Activated CD8-positive, alpha-beta memory T cell treated with anti-CD3 and anti-CD28 coated beads, Interleukin-2, amount 50 U/mL, for 48 hours (primary cell): ENCODE measurements at regions not wholly inside any gene's neighbourhood (a gene's known extent, or its start where the extent isn't known, plus 50 kb on each side); places are given as distances from the start of the nearest gene placed in this dataset.
"Not testable (repeated sequence)": the region's sequence is repeated elsewhere in the genome, so short reads cannot be mapped to it uniquely, and the experiment has no call there.

Experiments
- DNase-seq: peaks from one replicate; pipeline ENCODE4 v3.0.0-alpha.2; 2020

DNA sequence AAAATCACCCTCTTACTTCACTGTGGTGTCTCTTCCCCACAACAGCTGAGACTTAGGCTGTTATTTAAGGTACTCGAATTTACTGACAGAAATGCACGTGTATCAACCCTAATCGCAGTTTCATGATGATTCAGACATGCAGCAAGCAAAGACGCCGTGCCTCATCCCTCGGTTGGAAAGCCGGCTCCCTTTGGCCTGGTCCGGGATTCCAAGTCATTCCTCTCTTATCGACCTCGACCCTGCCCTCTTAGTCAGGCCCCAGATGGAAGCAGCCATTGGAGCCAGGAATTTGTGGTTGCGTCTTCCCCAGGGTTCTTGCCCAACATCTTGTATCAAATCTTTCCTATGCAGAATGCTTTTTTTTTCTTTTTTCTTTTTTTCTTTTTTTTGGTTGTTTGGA lies 229.5 kb downstream of the GATA3 start:
- no peak for DNase-seq

DNA sequence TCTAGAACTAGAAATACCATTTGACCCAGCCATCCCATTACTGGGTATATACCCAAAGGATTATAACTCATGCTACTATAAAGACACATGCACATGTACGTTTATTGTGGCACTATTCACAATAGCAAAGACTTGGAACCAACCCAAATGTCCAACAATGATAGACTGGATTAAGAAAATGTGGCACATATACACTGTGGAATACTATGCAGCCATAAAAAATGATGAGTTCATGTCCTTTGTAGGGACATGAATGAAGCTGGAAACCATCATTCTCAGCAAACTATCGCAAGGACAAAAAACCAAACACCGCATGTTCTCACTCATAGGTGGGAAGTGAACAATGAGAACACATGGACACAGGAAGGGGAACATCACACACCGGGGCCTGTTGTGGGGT lies 231.5 kb downstream of the GATA3 start:
- DNase-seq: not testable (repeated sequence)

DNA sequence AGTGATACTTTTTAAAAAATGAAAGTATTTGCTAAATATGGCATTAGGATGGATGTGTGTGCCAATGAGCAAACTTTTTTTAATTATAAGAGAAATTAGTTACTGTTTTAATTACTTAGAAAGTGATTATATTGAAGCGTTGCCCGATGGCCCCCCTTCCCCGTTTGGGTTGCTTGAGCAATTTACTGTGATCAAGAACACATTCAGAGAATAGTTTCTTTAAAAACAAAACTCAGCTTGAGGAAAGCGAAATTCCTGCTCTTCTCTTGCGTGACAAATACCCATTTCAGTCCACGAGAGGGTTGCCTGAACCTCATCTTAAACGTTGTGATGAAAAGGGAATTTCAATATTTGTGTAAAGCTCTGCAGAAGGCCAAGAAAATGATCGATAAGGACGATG lies 234.1 kb downstream of the GATA3 start:
- DNase-seq: no peak

DNA sequence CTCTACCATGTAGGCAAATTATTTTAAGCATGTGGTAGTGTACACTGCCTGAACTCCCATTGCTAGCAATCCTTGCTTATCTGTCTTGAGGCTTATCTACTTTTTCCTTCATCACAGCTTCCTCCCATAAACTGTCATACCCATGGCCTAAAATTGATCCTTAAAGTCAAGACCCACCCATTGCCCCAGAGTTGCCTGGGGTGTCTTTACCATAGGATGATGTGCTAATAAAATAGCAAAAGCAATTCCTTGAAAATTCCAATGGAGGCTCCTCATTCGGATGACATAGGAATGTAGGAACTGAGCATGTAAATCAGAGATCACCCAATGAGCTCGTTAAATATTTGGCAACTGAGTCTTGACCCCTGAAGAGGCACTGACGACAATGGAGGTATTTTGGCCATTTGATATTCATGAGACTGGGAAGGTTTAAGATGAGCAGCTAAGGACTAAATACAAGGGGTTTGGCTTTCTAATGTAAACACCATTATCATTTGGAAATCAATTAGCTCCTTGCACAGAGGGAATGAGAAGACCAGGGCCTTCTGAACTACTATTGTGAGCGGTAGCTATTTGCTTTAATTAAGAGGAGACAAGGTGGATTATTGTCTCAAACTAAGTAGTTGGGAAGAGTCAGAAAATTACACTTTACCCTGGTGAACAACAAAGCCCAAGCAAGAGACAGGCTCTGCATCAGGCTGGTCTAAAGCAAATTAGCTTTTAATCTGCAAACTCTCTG lies 234.9 kb downstream of the GATA3 start:
- no peak for DNase-seq

DNA sequence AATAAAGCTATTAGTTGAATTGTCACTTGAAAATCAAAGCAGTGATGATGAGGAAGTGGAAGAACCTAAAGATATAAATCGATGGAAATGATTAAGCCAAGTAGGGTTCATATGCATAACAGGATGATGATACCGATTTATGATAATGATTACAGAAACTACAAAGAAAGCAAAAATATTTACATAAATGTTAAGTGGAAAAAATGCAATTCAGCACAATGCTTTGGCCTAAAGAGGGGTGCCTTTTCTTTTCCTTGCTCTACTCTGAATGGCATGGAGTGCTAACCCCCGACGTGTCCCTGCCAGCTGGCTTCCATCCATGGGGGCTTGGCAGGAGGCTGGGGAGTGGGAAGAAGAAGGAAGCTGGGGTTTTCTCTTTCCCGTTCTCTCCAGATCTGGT lies 240.3 kb downstream of the GATA3 start:
- DNase-seq: no peak

DNA sequence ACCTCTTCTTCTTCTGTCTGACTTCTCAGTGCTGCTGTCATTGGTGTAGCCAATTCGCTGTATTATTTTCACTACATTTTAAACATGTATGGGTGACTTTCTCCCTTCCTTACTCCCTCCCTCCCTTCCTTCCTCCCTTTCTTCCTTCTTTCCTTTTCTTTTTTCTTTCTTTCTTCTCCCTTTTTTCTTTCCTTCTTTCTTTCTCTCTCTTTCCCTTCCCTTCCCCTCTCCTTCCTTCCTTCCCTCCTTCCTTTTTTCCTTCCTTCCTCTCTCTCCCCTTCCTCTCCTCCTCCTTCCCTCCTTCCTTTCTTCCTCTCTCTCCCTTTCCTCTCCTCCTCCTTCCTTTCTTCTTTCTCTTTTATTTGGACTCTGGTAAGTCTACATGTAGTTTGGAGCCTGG lies 240.8 kb downstream of the GATA3 start:
- DNase-seq: no peak

DNA sequence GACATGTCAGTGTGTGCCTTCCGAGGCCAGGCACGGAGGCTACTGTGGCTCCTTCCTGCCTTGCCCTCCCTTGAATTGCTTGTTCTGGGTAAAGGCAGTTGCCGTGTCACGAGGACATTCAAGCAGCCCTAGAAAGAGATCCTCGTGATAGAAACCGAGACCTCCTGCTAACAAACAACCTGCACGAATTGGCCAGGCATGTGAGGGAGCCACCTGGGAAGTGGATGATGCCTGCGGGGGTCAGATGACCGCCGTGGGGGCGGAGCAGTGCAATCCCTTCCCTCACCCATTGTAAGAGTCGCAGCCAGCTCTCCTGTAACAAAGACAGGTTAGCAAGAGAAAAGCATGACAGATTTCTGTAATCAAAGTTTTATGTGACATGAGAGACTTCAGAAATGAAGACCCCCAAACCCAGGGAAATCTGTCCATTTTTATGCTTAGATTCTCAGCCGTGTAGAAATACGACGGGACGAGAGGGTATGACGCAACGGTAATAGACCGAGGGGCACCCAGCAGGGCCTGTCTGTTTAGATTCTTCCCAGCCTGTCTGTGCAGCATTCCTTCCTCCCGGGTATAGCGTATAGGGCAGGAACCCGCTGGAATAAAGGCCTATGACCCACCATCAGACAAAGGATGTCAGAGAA lies 241.7 kb downstream of the GATA3 start:
- DNase-seq: no peak

DNA sequence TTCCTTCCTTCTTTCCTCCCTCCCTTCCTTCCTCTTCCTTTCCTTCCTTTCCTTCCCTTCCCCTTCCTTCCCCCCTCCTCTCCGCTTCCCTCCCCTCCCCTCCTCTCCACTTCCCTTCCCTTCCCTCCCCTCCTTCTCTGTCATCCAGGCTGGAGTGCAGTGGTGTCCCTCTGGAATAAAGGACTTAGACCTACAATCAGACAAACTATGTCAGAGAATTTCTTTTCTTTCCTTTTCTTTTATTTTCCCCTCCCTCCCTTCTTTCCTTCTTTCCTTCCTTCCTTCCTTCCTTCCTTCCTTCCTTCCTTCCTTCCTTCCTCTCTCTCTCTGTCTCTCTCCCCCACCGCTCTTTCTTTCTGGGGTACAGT lies 242.2 kb downstream of the GATA3 start:
- no peak for DNase-seq

DNA sequence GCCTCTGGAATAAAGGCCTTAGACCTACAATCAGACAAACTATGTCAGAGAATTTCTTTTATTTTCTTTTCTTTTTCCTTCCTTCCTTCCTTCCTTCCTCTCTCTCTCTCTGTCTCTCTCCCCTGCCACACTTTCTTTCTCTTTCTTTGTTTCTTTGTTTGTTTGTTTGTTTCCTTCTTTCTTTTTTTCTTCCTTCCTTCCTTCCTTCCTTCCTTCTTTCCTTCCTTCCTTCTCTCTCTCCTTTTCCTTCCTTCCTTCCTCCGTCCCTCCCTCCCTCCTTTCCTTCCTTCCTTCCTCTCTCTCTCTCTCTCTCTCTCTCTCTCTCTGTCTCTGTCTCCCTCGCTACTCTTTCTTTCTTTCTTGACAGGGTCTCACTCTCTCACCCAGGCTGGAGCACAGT lies 242.6 kb downstream of the GATA3 start:
- DNase-seq: no peak

DNA sequence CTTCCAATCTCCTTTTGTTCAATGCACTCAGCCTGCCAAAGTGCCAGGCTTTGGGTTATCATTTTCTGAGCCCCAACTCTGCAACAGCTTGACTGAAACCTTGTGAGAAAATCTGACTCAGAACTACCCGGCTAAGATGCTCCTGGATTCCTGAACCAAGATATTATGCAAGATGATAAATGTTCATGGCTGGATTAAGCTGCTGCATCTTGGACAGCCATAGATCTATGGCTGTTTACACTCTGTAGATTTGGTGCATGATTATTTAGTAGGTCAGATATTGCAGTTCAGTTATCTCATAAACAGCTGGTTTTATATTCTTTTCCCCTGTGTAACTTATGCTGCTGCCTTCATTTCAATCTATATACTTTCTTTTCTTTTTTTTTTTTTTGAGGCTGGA lies 243.5 kb downstream of the GATA3 start:
- DNase-seq: no peak

DNA sequence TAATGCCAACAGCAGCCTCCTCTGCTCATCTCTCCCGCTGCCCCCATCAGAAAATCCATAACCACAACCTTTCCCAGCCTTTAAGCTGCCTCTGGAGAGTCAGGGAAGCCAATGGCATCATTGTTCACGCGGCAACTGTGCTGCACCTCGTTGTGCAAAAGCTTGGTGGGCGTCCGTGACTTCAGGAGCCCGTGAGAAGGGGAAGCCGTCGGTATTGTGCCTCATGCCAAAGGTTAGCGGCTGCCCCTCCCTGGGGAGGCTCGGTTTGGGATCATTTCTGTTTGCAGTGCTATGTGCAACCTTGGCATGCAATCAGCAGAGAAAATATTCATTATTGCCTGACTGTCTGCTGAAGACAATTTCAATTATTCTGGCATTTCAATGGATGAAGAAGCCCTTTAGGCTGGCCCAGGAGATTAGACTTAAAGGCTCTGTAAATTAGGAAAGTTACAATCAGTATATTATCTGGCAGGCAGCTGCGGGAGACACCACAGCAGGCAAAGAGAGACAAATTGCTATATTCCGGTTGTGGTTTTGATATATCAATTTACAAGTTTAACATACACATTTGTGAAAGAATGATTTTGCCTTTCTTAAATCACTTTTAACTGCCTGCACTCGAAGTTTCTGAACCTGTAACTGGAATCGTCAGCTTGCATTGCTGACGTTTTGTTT lies 244.5 kb downstream of the GATA3 start:
- no peak for DNase-seq

DNA sequence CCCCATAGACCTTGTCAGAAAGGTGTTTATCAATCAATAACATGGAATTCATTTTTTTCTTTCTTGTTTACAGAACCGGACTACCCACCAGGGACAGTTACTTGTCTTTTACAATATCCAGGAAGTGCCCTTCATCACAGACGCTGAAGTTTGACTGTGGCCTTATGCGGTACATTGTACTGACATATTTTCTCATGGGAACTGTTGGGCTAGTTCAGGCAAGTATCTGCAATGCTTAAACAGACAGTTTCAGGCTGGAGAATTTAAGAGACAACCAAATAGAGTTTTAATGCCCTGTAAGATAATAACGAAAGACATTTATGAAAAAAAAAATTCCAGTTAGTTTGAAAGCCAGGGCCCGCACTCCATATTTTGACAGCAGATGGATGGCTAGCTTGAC lies 246.4 kb downstream of the GATA3 start:
- no peak for DNase-seq

DNA sequence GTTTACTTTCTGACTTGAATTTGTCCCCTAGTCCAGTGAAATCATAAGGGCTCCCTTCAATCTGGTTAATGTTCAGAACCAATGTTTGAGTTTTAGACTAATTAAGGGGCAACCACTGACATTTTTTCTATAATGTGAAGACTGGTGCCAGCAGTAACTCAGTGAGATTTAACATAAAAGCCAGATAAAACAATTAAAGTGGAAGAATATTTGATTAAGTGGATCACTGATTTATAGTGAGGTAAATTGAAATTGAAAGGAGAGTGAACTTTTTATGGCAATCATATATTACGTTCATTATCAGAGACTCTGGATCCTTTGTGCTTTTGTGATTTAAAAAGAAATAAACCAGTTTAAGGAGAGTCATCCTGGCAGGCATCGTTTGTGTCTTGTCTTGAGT lies 246.8 kb downstream of the GATA3 start:
- no peak for DNase-seq

DNA sequence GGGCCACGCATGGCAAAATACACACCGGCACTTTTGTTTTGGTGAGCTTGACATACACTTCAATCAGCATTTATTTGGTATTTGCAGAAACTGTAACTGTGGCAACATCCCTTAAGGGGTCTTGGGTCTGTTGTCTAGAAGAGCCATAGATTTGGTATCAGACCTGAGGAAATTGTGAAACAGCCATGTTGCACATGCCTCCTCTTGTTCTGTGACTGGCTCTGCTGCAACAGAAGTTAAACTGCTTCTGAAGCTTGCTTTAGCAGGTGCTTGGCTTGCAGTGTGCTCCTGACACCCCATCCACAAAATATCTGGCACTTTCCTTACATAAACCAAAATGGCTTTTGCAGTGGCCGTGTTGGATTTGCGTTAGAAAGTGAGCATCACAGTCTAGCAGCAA lies 247.3 kb downstream of the GATA3 start:
- DNase-seq: no peak

DNA sequence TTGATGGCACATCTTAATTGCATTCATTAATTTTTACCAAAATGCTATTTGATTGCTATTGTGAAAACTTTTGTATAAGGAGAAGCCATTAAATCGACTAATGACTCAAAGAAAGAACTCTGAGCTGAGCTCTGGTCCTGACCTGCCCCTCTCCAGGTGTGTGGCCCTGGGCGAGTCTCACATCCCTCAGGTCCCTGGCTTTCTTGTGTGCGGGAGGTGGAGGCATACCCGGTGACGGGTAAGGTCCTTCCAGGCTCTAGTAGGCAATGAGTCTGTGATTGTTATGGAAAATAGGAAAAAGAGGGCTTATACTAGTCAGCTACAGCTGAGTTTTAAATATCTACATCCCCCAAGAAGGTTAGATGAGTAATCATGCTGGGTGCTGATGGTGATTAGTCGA lies 248.1 kb downstream of the GATA3 start:
- no peak for DNase-seq

DNA sequence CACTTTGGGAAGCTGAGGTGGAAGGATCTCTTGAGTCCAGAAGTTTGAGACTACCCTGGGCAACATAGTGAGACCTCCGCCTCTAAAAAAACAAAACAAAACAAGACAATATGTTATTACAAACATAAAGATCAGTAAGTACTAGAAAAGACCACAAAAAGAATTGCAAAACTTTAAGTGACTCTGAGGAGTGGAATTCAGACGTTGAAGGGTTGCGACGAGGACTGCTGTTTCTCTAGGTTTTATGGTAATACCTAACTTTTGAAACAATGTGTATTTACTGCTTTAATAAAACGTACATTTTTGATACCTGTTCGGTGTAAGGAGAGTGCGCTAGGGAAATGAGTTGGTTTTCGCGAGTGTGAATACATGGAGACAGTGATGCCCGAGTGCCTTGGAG lies 250.4 kb downstream of the GATA3 start:
- DNase-seq: no peak

DNA sequence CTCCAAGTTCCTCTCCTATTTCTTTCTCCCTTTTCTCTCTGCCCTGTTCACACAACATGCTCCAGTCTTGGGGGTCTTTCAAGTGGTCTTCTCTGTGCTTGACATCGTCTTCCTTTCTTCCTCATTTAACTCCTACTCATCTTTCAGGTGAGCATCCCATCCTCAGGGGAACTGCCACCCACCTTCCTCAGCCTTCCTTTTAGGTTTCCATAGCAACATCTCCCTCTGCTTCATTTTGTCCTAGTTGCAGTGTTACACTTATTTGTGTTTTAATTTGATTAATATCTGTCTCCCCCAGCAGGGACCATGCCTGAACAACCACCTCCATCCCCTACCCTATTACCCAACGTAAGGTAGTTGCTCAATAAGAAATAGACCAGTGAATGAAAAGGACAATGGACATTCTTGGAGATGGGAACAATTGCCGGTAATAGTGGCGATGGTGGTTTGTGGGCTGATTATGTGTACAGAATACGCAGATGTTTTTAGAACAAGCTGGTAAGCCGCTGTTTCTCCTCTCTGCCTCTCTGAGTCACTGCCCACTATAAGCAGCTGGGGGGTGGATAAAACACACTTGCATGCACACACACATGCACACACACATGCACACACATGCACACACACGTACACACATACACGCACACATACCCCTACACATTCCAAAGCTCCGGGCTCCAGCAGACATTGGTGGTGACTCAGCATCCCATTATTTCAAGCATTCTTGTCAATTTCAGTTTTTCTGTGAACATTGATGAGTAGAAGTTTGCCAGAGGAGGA lies 251.6 kb downstream of the GATA3 start:
- DNase-seq: no peak

DNA sequence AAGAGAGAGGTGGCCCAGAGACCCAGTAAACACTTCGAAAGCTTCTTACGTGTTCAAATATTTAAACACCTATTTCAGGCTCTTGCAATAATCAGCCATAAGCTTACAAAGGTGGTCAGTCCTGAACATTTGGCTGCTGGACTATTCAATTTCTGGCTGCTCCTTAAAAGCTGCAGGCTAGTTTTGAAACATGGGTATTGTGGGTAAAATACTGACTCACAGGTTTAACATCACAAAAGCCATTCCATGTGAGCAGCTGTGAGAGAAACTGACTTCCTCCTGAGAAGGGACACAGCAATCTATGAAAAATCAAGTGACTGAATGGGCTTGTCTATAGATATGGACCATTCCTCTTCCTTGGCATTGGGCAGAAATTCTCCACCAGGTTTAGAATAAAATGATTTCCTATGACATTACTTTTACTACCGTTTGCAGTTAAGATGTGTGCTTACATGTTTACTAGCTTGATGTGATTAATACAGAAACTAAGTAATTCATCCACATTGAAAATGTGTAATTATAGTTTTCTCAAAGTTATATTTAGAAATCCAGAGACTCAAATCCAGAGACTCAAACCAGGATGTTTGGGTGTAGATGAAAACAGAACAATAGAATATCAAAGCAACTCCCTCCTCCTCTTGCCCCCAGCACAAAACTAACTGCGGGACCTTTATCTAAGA lies 252.3 kb downstream of the GATA3 start:
- no peak for DNase-seq

DNA sequence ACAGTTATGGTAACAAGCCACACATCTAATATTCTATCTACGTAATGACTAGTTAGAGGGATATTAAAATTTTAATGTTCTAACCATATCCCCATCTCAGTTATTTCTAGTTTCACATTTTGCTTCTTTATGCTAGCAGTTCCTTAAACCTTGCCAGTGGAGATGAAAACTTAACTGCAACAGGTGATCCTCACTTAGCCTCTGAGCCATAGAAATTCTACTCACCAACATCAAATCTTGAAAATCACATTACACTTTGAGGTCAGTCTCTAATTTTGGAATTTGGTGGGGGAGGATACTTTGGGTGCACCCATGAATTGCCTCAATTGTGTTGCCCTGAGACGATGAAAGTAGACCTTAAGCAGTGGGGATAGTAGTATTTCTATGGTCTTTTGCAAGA lies 256.4 kb downstream of the GATA3 start:
- no peak for DNase-seq

DNA sequence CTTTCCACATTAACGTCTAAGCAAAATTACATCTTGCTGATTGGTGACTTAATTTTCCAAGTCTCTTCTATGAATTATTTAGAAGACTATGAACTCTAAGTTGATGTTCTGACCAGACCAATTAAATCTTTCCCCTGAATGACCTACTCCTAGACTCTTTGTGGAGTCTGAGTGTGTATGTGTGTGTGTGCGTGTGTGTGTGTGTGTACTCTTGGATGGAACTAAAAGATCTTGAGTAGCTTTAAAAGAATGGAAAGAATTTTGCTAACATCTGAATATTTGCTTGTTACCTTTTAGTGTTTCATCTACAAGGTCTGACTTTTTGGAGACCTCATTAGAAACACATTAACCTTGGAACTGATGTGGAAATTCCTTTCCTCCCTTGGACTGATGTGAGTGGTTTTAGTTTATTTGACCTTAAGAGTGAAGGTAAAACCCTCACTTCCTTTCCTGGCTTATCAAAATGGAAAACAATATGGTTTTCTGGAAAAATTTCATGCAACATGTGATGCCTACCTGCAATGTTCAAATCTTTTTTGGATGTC lies 257.1 kb downstream of the GATA3 start:
- DNase-seq: no peak

DNA sequence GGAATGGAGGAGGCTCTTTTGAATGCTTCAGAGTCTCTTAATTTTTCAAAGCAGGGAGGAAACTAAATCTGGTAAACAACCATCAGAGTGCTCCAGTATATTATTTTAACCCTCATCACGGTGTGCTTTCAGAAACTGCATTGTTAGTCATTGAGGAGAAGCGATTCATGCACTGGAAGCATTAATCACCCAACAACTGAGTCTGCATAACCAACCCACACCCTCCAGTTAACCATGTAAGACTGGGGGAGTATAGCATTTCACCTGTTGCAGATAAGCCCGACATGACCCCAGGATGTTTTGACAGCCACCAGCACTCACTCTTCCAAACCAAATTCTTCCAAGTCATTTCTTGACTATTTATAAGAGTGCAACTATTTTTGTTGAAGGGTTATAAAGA lies 257.6 kb downstream of the GATA3 start:
- no peak for DNase-seq

DNA sequence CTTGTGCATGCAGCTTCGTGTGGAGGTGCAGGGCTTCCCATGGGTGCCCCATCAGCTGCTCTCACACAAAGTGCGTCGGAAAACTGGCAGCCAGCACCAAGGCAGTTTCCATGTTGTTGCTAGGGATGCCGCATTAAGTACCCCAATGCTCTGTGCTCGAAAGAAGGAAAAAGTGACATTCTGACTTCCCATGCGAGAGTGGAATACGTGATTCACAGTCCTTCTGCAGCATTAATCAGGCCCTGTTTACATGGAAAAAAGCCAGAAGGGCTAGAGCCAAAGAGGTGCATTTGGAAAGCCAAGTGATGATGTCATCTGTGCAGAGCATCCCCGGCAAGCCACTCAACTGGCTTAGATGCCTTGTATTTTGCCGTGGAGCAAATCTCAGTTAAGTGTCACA lies 258.3 kb downstream of the GATA3 start:
- no peak for DNase-seq

DNA sequence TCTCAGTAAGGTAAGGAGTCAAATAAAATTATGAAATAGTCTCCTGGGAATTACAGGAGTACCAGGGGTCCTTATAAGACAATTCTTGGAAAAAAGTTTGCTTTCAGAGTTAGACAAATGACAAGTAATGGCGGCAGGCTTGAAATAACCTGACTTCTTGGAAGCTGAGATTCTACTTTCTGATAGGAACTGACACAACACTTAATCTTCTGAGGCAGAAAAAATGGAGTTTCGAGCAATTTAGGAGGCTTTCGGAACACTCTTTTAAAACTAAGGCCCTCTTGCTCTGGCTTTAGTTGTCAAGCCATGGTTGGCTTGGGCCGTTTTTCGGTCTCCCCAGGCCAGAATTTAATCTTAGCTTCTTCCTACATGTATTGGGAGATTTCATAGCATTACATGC lies 260.0 kb downstream of the GATA3 start:
- DNase-seq: no peak
